Activated CD8-positive, alpha-beta memory T cell treated with anti-CD3 and anti-CD28 coated beads for 36 hours (primary cell): ENCODE measurements at regions not wholly inside any gene's neighbourhood (a gene's known extent, or its start where the extent isn't known, plus 50 kb on each side); places are given as distances from the start of the nearest gene placed in this dataset.
"Not testable (repeated sequence)": the region's sequence is repeated elsewhere in the genome, so short reads cannot be mapped to it uniquely, and the experiment has no call there.

Source experiments
- CTCF ChIA-PET: fragments of 350-600 bp; sonication (Branson Sonifier 250); formaldehyde crosslinking; loops from one replicate; lab custom pipeline; 2021; ENCODE audit warnings: antibody characterized with exemption; lab: Charles Lee
- POLR2A ChIA-PET: fragments of 350-600 bp; sonication (Branson Sonifier 250); formaldehyde crosslinking; loops from one replicate; lab custom pipeline; 2021; ENCODE audit warnings: antibody characterized with exemption; lab: Charles Lee

- CTCF ChIA-PET: no interaction called here
- POLR2A ChIA-PET: no interaction called here
Measured at GRCh38 chr13:109986851-109987250, 200.5 kb upstream of the IRS2 start.

- CTCF ChIA-PET: no interaction called here
Measured at GRCh38 chr13:109985871-109986450, 199.6 kb upstream of the IRS2 start.

GRCh38 chr13:109983447-109983846 lies 197.1 kb upstream of the IRS2 start:
- ChIA-PET POLR2A (no interaction called here), CTCF (no interaction called here)

More at GRCh38 chr13:109985871-109986450, 199.6 kb upstream of the IRS2 start:
- POLR2A ChIA-PET: no interaction called here

DNA sequence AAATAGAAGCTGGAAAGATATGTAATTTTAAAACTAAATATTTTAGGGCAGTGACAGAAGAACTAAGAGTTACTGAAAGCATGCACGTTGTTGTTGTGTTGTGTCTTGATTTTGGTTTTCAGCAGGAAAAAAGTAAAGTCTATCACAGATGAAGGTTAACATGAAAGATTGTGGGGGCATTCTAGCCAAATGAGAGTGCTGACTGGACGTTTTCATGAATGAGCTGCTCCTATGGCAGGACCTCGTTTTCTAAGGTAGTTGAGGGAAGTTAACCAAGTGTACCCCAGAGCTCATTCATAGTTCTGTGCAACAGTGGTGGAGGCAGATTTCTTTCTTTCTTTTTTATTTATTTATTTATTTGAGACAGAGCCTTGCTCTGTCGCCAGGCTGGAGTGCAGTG lies 194.6 kb upstream of the IRS2 start:
- ChIA-PET CTCF (no interaction called here), POLR2A (no interaction called here)

DNA sequence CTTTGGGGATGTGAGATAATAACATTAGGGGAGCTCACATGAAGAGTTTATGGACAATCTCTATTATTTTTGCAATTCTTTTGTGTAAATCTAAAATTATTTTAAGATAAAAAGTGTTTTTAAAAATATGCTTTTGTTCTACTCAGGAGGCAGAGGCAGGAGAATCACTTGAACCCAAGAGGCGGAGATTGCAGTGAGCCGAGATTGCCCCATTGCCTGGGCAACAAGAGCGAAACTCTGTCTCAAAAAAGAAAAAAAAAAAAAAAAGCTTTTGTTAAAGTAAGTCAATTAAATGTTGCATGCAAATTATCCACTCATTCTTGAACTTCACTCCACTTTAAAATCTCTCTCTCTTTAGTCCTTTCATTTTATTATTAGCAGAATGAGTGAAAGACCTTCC lies 193.3 kb upstream of the IRS2 start:
- CTCF ChIA-PET, POLR2A ChIA-PET: not testable (repeated sequence)

DNA sequence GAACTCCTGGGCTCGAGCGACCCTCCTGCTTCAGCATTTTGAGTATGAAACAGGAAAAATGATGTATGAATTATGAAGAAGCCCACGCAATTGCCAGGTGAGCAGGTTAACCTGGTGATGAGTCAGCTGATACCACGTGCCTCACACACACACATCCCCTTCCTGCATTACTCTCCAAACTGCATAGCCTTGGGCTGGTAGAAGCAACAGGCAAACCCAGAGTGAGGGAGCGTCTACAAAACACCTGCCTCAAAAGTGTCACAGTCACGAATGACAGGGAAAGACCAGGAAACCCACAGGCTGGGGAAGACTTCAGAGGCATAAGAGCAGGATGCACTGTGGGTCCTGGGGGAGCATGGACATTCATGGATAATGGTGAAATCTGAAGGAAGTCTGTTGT lies 192.8 kb upstream of the IRS2 start:
- POLR2A ChIA-PET: no interaction called here
- CTCF ChIA-PET: no interaction called here

GRCh38 chr13:109977212-109977968 lies 191.0 kb upstream of the IRS2 start:
- CTCF ChIA-PET: no interaction called here
- POLR2A ChIA-PET: no interaction called here

DNA sequence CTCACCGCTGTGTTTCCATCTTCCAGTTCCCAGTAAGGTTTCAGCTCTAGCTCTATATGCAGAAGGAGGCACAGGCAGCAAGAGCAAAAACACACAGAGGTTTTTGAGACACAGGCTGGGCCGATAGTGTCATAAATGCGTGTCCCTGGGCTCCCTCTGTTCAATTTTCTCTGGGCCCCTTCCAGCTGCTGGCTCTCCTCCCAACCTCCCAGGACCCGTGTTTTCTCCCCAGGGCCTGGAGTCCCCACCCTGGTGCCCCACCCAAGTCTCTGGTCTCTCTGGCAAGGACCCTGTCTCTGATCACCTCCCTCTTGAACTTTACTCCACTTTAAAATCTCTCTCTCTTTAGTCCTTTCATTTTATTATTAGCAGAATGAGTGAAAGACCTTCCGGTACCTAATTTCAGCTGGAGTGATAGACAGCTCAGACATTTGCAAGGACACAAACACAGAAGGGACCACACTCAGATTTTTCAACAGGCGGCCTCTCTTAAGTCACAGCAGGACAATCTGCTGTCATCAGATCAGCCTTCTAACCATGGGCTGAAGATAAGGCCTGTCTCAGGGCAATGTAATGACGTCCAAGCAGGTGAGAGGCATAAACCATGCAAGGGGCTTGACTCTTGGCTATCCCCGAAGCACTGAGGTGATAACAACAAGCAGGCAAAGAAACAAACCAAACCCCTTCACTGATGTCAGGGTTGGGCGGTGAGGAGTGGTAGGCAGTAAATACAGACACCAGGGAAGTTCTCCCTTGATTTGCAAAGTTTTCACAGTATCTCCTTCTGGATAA lies 190.0 kb upstream of the IRS2 start:
- ChIA-PET POLR2A (no interaction called here), CTCF (no interaction called here)

DNA sequence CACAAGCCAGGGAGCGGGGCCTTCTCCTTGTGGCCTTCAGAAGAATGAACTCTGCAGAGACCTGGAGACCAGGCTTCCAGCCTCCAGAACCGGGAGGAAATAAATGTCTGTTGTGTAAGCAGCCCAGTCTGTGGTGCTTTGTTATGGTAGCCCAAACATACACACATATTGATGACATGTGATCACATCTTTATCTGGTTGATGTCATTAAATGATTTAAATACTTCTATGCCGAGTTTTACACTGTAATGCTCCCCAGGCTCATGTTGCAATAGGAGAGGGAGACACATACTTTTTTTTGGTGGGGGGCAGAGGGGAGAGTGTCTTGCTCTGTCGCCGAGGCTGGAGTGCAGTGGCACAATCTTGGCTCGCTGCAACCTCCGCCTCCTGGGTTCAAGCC lies 188.0 kb upstream of the IRS2 start:
- ChIA-PET CTCF (no interaction called here), POLR2A (no interaction called here)

GRCh38 chr13:109973279-109973678 lies 186.9 kb upstream of the IRS2 start:
- POLR2A ChIA-PET: no interaction called here
- CTCF ChIA-PET: no interaction called here

- CTCF ChIA-PET: no interaction called here
Measured at GRCh38 chr13:109971456-109972090, 185.2 kb upstream of the IRS2 start.

GRCh38 chr13:109971006-109971405 lies 184.6 kb upstream of the IRS2 start:
- CTCF ChIA-PET: no interaction called here
- POLR2A ChIA-PET: no interaction called here

More at GRCh38 chr13:109971456-109972090, 185.2 kb upstream of the IRS2 start:
- POLR2A ChIA-PET: no interaction called here

DNA sequence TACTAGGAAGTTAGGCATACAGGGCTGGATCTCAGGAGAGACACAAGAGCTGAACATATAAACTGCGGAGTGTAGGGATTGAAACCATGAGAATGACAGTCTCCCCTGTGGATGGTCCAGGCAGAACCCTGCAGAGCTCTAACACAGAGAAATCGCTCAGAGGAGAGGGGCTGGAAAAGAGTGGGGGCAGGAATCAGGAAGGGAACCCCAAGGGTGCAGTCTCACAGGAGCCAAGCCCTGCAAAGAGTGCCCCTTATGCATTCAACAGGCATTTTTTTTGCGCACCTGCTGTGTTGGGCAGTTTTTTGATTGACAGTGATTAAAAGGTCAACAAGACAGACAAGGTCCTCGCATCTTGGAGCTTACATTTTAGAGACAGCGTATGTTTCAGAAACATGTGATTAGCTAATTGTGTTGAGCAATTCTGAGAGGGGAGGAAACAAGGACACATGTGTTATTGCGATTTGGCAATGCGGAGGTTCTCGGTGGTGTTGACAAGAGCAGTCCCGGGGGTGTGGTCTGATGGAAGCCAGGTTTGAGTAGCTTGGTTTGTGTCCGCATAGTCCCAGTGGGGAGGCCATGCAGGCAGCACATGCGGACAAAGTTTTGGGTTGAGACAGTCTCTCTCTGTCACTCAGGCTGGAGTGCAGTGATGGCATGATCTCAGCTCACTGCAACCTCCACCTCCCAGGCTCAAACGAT lies 182.6 kb upstream of the IRS2 start:
- CTCF ChIA-PET: no interaction called here
- POLR2A ChIA-PET: no interaction called here

DNA sequence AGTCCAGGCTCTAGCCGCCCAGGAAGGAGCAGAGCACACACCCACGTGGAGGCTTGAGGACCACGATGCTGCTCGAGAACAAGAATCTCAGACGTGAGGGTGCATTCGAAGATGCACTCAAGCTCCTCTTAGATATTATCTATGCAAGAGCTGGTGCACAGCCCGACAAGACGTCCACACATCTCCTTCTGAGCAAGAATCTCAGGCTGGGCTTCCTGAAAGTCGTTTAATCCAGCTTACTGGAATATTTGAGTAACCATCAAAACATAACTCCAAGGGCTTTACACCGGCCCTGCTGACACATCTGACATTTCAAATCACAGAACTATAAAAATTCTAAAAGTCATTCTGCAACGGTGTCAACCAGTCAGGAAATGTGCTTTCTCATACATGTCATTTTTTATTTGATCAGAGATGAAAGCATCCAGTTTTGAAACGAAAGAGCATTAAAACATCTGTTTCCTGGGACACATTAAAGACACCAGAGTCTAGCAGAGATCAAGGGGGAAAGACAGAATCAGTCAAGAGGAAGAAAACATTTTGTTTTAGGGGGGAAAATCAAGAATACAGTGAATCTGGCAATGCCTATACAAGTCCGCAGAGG lies 177.7 kb upstream of the IRS2 start:
- ChIA-PET CTCF (no interaction called here), POLR2A (no interaction called here)

DNA sequence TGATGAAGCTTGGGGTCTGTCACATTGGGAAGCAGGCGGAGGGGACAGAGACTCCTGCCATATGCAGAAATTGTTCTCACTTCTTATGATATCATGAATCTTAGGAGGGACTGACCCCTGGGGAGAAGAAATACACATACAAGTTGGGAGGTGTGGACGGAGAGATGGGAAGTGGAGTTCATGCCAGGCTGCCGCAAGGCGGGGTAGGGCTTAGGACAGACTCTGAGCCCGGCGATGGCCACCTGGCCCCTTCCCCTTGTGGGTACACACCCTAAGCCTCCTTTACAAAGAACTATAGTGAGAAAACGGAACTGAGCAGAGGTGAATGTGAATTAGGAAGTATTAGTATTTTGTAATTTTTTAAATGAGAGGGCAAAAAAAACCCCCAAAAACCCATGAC lies 177.0 kb upstream of the IRS2 start:
- CTCF ChIA-PET: no interaction called here
- POLR2A ChIA-PET: no interaction called here

DNA sequence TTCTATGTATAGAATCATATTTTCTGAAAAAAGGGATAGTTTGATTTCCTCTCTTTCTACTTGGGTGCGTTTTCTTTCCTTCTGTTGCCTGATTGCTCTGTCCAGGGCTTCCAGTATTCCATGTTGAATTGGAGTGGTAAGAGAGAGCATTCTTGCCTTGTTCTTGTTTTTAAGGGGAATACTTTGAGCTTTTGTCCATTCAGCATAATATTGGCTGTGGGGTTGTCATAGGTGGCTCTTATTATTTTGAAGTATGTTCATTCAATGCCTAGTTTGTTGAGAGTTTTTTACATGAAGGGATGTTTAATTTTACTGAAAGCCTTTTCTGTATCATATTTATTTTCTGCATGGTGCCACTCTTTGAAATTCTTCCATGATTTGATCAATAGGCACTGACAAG lies 173.5 kb upstream of the IRS2 start:
- CTCF ChIA-PET: no interaction called here

DNA sequence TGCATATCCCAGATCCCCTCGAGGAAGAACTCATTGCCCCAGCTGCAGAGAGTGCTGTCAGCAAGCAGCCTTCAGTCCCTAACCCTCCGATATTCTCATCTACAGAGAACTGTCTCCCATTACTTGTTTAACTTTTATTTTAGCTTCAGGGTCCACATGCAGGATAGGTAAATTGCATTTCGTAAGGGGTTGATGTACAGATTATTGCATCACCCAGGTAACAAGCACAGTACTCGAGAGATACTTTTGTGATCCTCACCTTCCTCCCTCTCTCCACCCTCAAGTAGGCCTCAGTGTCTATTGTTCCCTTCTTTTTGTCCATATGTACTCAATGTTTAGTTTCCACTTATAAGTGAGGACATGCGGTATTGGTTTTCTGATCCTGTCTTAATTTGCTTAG lies 171.5 kb upstream of the IRS2 start:
- ChIA-PET CTCF (no interaction called here), POLR2A (no interaction called here)

More for the DNA sequence above, 173.5 kb upstream of the IRS2 start:
- POLR2A ChIA-PET: no interaction called here

DNA sequence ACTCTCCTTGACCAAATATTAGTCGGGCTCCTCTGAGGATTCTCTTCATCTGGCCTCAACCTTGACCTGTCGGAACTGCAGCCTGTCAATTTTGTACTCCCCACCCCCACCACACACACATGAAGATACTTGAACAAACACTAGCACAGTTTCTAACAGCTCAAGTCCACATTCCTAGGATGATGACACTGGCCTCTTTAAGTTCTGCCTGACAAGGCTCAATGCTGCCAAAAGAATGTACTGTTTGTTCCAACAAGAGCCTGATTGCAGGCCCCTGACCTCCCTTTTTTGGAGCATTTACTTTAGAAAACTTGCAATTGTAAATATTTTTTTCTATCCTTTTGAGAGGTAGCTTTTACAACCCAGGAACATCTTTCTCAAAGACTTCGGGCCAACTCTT lies 169.2 kb upstream of the IRS2 start:
- POLR2A ChIA-PET: no interaction called here

DNA sequence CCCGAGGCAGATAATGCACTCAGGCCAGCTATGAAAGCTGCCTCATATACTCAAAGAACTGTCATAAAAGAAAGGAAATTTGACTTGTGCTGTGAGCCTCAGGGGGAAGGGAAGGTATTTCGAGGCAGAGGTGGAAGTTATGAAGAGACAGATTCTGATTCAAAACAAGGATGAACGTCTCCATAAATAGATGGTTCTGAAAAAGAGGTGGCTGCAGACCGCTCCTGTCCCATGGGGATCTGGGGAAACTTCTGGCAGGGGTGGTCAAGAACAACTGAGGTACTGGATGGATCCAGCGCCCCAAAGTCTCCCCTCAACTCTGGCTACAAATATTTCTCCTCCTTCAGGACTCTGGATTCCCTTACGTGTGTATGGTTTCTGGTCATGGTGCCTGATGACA lies 168.1 kb upstream of the IRS2 start:
- POLR2A ChIA-PET: no interaction called here
- CTCF ChIA-PET: no interaction called here

More for the DNA sequence above, 169.2 kb upstream of the IRS2 start:
- CTCF ChIA-PET: no interaction called here
